HepG2 (cell line): ENCODE measurements at regions not wholly inside any gene's neighbourhood (a gene's known extent, or its start where the extent isn't known, plus 50 kb on each side); places are given as distances from the start of the nearest gene placed in this dataset.

ENCODE experiments used
- ATAC-seq: fragments of 200-7000 bp; cut with Tn5 transposase; 3 replicates; pipeline ENCODE4 v1.9.1; 2020; ENCODE audit warnings: mild to moderate bottlenecking, moderate library complexity
- BruUV-seq: library from RNA; stranded (reverse); fragments of 400-500 nt; replicated peaks from 2 replicates; lab custom pipeline; 2021; lab: Mats Ljungman, UMichigan
- CTCF ChIA-PET: fragments of 300-600 bp; formaldehyde crosslinking; extraction: SDS; loops from one replicate; lab custom pipeline; 2021; ENCODE audit warnings: low total read pairs, inconsistent platforms, low intra/inter-chr PET ratio; lab: Yijun Ruan, JAX
- POLR2A ChIA-PET: fragments of 350-600 bp; sonication (Branson Sonifier 250); formaldehyde crosslinking; loops from one replicate; lab custom pipeline; 2020; ENCODE audit warnings: antibody characterized with exemption, inconsistent platforms; lab: Yijun Ruan, JAX
- DNase-seq: peaks from one replicate; pipeline ENCODE4 v3.0.0-alpha.2; 2015; ENCODE audit warnings: low spot score
- FAIRE-seq: peaks from 3 replicates; lab custom pipeline; 2011; peaks lifted over from hg19 to GRCh38; lab: Jason Lieb, UNC
- H2AFZ ChIP-seq: one replicate; pipeline ENCODE4 v1.6.1; 2011; ENCODE audit warnings: low read length, inconsistent platforms
- H3K27ac ChIP-seq: fragments of 300-600 bp; 3 replicates; pipeline ENCODE4 v1.8.0; 2011; ENCODE audit warnings: mixed run types, mild to moderate bottlenecking, mixed read lengths, low read length, inconsistent platforms; ENCODE audit not compliant: insufficient read depth; ENCODE audit errors: extremely low read length
- H3K27me3 ChIP-seq, 2 experiments: fragments of 200-600 bp in 1 of 2; 2 replicates in 1 of 2; 3 replicates in 1 of 2; pipeline versions ENCODE4 v1.6.0 to v1.8.0; 2011; ENCODE audit warnings: low read length in 2 of 2, mild to moderate bottlenecking in 2 of 2, moderate library complexity in 2 of 2, inconsistent platforms in 1 of 2; ENCODE audit not compliant: insufficient read depth in 2 of 2, control insufficient read depth in 1 of 2
- H3K36me3 ChIP-seq, 2 experiments: fragments of 200-600 bp in 1 of 2; replicated peaks in 1 of 2; 2 replicates in 1 of 2; 3 replicates in 1 of 2; pipeline versions ENCODE4 v1.5.1 to v1.8.0; 2011; ENCODE audit warnings: low read length in 2 of 2, inconsistent platforms in 1 of 2; ENCODE audit not compliant: insufficient read depth in 2 of 2, control insufficient read depth in 1 of 2
- H3K4me1 ChIP-seq: 2 replicates; pipeline ENCODE4 v1.5.1; 2012; ENCODE audit warnings: low read length, inconsistent platforms; ENCODE audit not compliant: insufficient read depth
- H3K4me2 ChIP-seq: 2 replicates; pipeline ENCODE4 v1.6.0; 2011; ENCODE audit warnings: low read depth, low read length, inconsistent platforms
- H3K4me3 ChIP-seq, 3 experiments: fragments of 200-600 bp in 1 of 3; sonication (generic), shearing (Covaris generic) in 1 of 3; replicated peaks in 1 of 3; 2 replicates each; pipeline ENCODE4 v1.5.1; 2011 to 2016; ENCODE audit warnings: low read length in 3 of 3, inconsistent platforms in 2 of 3, low read depth in 2 of 3, mild to moderate bottlenecking in 2 of 3, control low read depth in 1 of 3, mixed read lengths in 1 of 3; ENCODE audit not compliant: insufficient read depth in 1 of 3
- H3K79me2 ChIP-seq: one replicate; pipeline ENCODE4 v1.6.1; 2011; ENCODE audit warnings: low read length, inconsistent platforms; ENCODE audit not compliant: insufficient read depth
- H3K9ac ChIP-seq: 2 replicates; pipeline ENCODE4 v1.6.0; 2011; ENCODE audit warnings: mild to moderate bottlenecking, low read depth, low read length, inconsistent platforms; ENCODE audit not compliant: insufficient read depth
- H3K9me3 ChIP-seq: 2 replicates; pipeline ENCODE4 v1.5.1; 2012; ENCODE audit warnings: mild to moderate bottlenecking, low read length
- H4K20me1 ChIP-seq: 2 replicates; pipeline ENCODE4 v1.6.0; 2011; ENCODE audit warnings: inconsistent platforms, mild to moderate bottlenecking, low read length, moderate library complexity; ENCODE audit not compliant: insufficient read depth
- ATF3 ChIP-seq: sonication (generic); formaldehyde crosslinking; IDR thresholded peaks from 2 replicates; pipeline ENCODE4 v1.4.0; 2020; ENCODE audit warnings: missing genetic modification reagents
- HOXA7 ChIP-seq: sonication (generic); formaldehyde crosslinking; IDR thresholded peaks from 2 replicates; pipeline ENCODE4 v1.8.1; 2022; ENCODE audit warnings: mild to moderate bottlenecking, missing genetic modification reagents, moderate library complexity
- HOXD1 ChIP-seq: sonication (generic); formaldehyde crosslinking; IDR thresholded peaks from 2 replicates; pipeline ENCODE4 v1.5.0; 2020; ENCODE audit warnings: missing genetic modification reagents
- MATR3 ChIP-seq: sonication (generic); formaldehyde crosslinking; IDR thresholded peaks from 2 replicates; pipeline ENCODE4 v1.4.0; 2020; ENCODE audit warnings: missing genetic modification reagents
- MNT ChIP-seq: fragments of 450-650 bp; IDR thresholded peaks from 2 replicates; pipeline ENCODE4 v1.6.1; 2016
- PBX2 ChIP-seq: IDR thresholded peaks from 2 replicates; pipeline ENCODE4 v1.6.1; 2016; ENCODE audit warnings: control low read depth
- STAT6 ChIP-seq: sonication (generic); formaldehyde crosslinking; IDR thresholded peaks from 2 replicates; pipeline ENCODE4 v1.4.0; 2020; ENCODE audit warnings: missing genetic modification reagents, mild to moderate bottlenecking, borderline replicate concordance
- TIGD3 ChIP-seq: sonication (generic); formaldehyde crosslinking; IDR thresholded peaks from 2 replicates; pipeline ENCODE4 v1.5.1; 2020; ENCODE audit warnings: mild to moderate bottlenecking, missing genetic modification reagents, borderline replicate concordance
- U2AF2 ChIP-seq: fragments of 200-400 bp; formaldehyde crosslinking; IDR thresholded peaks from 2 replicates; pipeline ENCODE4 v1.6.1; 2017; ENCODE audit warnings: low read depth, mild to moderate bottlenecking, low read length
- YEATS2 ChIP-seq: sonication (generic); formaldehyde crosslinking; IDR thresholded peaks from 2 replicates; pipeline ENCODE4 v1.4.0; 2020; ENCODE audit warnings: missing genetic modification reagents, borderline replicate concordance
- YY1 ChIP-seq: IDR thresholded peaks from 2 replicates; pipeline ENCODE4 v1.6.1; 2011; ENCODE audit warnings: low read length, low read depth, moderate library complexity, mild to moderate bottlenecking; ENCODE audit not compliant: insufficient read depth, insufficient replicate concordance
- ZKSCAN8 ChIP-seq: IDR thresholded peaks from 2 replicates; pipeline ENCODE4 v1.6.1; 2016; ENCODE audit warnings: borderline replicate concordance, missing genetic modification reagents, missing compliant biosample characterization
- ZNF432 ChIP-seq: sonication (generic); formaldehyde crosslinking; IDR thresholded peaks from 2 replicates; pipeline ENCODE4 v1.5.0; 2020; ENCODE audit warnings: missing genetic modification reagents, mild to moderate bottlenecking, borderline replicate concordance
- ZNF446 ChIP-seq: sonication (generic); formaldehyde crosslinking; IDR thresholded peaks from 2 replicates; pipeline ENCODE4 v1.5.0; 2020; ENCODE audit warnings: mild to moderate bottlenecking, missing genetic modification reagents
- ZNF496 ChIP-seq: sonication (generic); formaldehyde crosslinking; IDR thresholded peaks from 2 replicates; pipeline ENCODE4 v1.8.1; 2023; ENCODE audit warnings: mild to moderate bottlenecking, moderate library complexity, missing genetic modification reagents; ENCODE audit not compliant: insufficient replicate concordance
- ZNF800 ChIP-seq: sonication (generic); formaldehyde crosslinking; IDR thresholded peaks from 2 replicates; pipeline ENCODE4 v1.4.0; 2020; ENCODE audit warnings: missing genetic modification reagents
- WGBS: methylation state at CpG from one replicate; pipeline ENCODE4 v1.1.6; 2017; ENCODE audit warnings: low lambda C conversion rate; 5-methylcytosine and 5-hydroxymethylcytosine counted together
- in situ Hi-C: cut with HindIII; loops from 2 replicates; pipeline ENCODE4 v1.10.0; 2017; ENCODE audit warnings: low pct_unique_long_range_greater_than_20kb; ENCODE audit not compliant: extremely low pct_ligation_motif_present
- intact Hi-C: fragments of 100-400 bp; cut with micrococcal nuclease; formaldehyde crosslinking; loops from one replicate; pipeline ENCODE4 v1.10.0; 2022; ENCODE audit not compliant: unreplicated experiment

GRCh38 chr6:26186652-26187051 is 99.4 kb downstream of the HFE start:
- no peak overlapping the region for H3K4me3 ChIP-seq
- no peaks in the 10 kb centered on the region for H3K36me3 ChIP-seq
- ATAC-seq (no peak), FAIRE-seq (no peak), DNase-seq (no peak)
- H2AFZ ChIP-seq, result no peak overlapping the region
- H4K20me1 ChIP-seq, result no peaks in the 10 kb centered on the region
- no TSS peak for BruUV-seq
- 92% methylated on average over 7 of the region's 7 CpGs for WGBS
- no peak overlapping the region for H3K4me2 ChIP-seq
- ChIA-PET POLR2A (interaction anchor here (1.3 to 3.1 kb wide), 3 partner anchors 29 to 143 kb away, joined by 3 to 15 read pairs (median 5); a partner anchor contains a TSS), CTCF (no interaction called here)
- H3K27ac ChIP-seq, result no peak overlapping the region
- in situ Hi-C loops (no loop called here), intact Hi-C loops (no loop called here)
- no peaks in the 10 kb centered on the region for H3K79me2 ChIP-seq
- no peaks in the 10 kb centered on the region for H3K9me3 ChIP-seq
- no peaks in the 10 kb centered on the region for H3K27me3 ChIP-seq
- H3K4me1 ChIP-seq, result peaks cover 18% of the 10 kb centered on the region
- H3K9ac ChIP-seq, result no peak overlapping the region
- TF ChIP-seq TIGD3 (CRISPR knock-in tag), result no peak
- TF ChIP-seq ATF3, result no peak
- TF ChIP-seq MATR3 (CRISPR knock-in tag), result no peak
- no peak for TF ChIP-seq U2AF2
- TF ChIP-seq ZNF432 (CRISPR knock-in tag), result no peak
- no peak for TF ChIP-seq HOXD1 (CRISPR knock-in tag)
- no peak for TF ChIP-seq MNT
- TF ChIP-seq ZNF800 (CRISPR knock-in tag), result no peak
- no peak for TF ChIP-seq STAT6
- no peak for TF ChIP-seq HOXA7 (CRISPR knock-in tag)
- TF ChIP-seq ZKSCAN8 (CRISPR knock-in tag), result no peak
- TF ChIP-seq ZNF496, result no peak
- TF ChIP-seq ZNF446 (CRISPR knock-in tag), result no peak
- TF ChIP-seq YEATS2 (CRISPR knock-in tag), result no peak
- TF ChIP-seq PBX2, result no peak
- no peak for TF ChIP-seq YY1
